ENCODE measurements at regions not wholly inside any gene's neighbourhood (a gene's known extent, or its start where the extent isn't known, plus 50 kb on each side); places are given as distances from the start of the nearest gene placed in this dataset.

GRCh38 chr6:26221186-26221585 is 134.0 kb downstream of the HFE start:
- no peak for TF ChIP-seq CTCF (IDR thresholded peaks at IDR 0.05; ENCODE audit: insufficient read depth, low read length, poor library complexity, severe bottlenecking)
- no peak for TF ChIP-seq EZH2phosphoT487 (conservative IDR thresholded peaks at IDR 0.05; ENCODE audit: low read length)

Data from SU-DHL-6 (cell line).